Activated T-helper 9 cell treated with anti-CD3 and anti-CD28 coated beads, Interleukin-2, amount 50 U/mL, for 16 hours (primary cell): ENCODE measurements at regions not wholly inside any gene's neighbourhood (a gene's known extent, or its start where the extent isn't known, plus 50 kb on each side); places are given as distances from the start of the nearest gene placed in this dataset.
"Not testable (repeated sequence)": the region's sequence is repeated elsewhere in the genome, so short reads cannot be mapped to it uniquely, and the experiment has no call there.

Experiments
- DNase-seq: peaks from one replicate; pipeline ENCODE4 v3.0.0-alpha.2; 2020; ENCODE audit warnings: low read depth

- DNase-seq = no peak
Measured at GRCh38 chr6:119726086-119726485, 376.5 kb upstream of the MAN1A1 start.

- no peak for DNase-seq
Measured at GRCh38 chr6:119720160-119720559, 370.6 kb upstream of the MAN1A1 start.

- no peak for DNase-seq
Measured at GRCh38 chr6:119717942-119718341, 368.4 kb upstream of the MAN1A1 start.

- DNase-seq = no peak
Measured at GRCh38 chr6:119716668-119717270, 367.2 kb upstream of the MAN1A1 start.

- no peak for DNase-seq
Measured at GRCh38 chr6:119713903-119714302, 364.3 kb upstream of the MAN1A1 start.

GRCh38 chr6:119686644-119687043 is 337.1 kb upstream of the MAN1A1 start:
- DNase-seq = no peak

- DNase-seq = no peak
Measured at GRCh38 chr6:119686240-119686639, 336.7 kb upstream of the MAN1A1 start.

GRCh38 chr6:119683671-119684070 is 334.1 kb upstream of the MAN1A1 start:
- DNase-seq = no peak

- no peak for DNase-seq
Measured at GRCh38 chr6:119683031-119683430, 333.5 kb upstream of the MAN1A1 start.

- no peak for DNase-seq
Measured at GRCh38 chr6:119678961-119679360, 329.4 kb upstream of the MAN1A1 start.

- no peak for DNase-seq
Measured at GRCh38 chr6:119677384-119677783, 327.8 kb upstream of the MAN1A1 start.

- DNase-seq = no peak
Measured at GRCh38 chr6:119676961-119677360, 327.4 kb upstream of the MAN1A1 start.

- no peak for DNase-seq
Measured at GRCh38 chr6:119676230-119676629, 326.7 kb upstream of the MAN1A1 start.

- DNase-seq = no peak
Measured at GRCh38 chr6:119673741-119674140, 324.2 kb upstream of the MAN1A1 start.

GRCh38 chr6:119672725-119673124 is 323.2 kb upstream of the MAN1A1 start:
- DNase-seq = no peak

GRCh38 chr6:119671105-119671504 is 321.5 kb upstream of the MAN1A1 start:
- no peak for DNase-seq

- no peak for DNase-seq
Measured at GRCh38 chr6:119669221-119669620, 319.7 kb upstream of the MAN1A1 start.

- not testable (repeated sequence) for DNase-seq
Measured at GRCh38 chr6:119665432-119665831, 315.9 kb upstream of the MAN1A1 start.

GRCh38 chr6:119661628-119662027 is 312.1 kb upstream of the MAN1A1 start:
- no peak for DNase-seq

- DNase-seq = no peak
Measured at GRCh38 chr6:119661078-119661477, 311.5 kb upstream of the MAN1A1 start.

GRCh38 chr6:119658917-119659316 is 309.4 kb upstream of the MAN1A1 start:
- DNase-seq = no peak

GRCh38 chr6:119655124-119655523 is 305.6 kb upstream of the MAN1A1 start:
- DNase-seq = no peak

GRCh38 chr6:119653329-119653728 is 303.8 kb upstream of the MAN1A1 start:
- no peak for DNase-seq

GRCh38 chr6:119649531-119649930 is 300.0 kb upstream of the MAN1A1 start:
- no peak for DNase-seq

GRCh38 chr6:119647309-119647708 is 297.7 kb upstream of the MAN1A1 start:
- DNase-seq = no peak
